A549 (cell line): ENCODE measurements at regions not wholly inside any gene's neighbourhood (a gene's known extent, or its start where the extent isn't known, plus 50 kb on each side); places are given as distances from the start of the nearest gene placed in this dataset.

Source experiments
- ATAC-seq, 2 experiments: fragments of 200-7000 bp in 1 of 2; fragments of >200 bp in 1 of 2; cut with Nextera tagmentation in 1 of 2; cut with Tn5 transposase in 1 of 2; 3 replicates each; pipeline versions ENCODE4 v1.8.0 to v1.9.1; 2018 to 2020; ENCODE audit warnings: mild to moderate bottlenecking in 1 of 2, moderate library complexity in 1 of 2
- CTCF ChIA-PET: fragments of 300-600 bp; sonication (Branson Sonifier 250); formaldehyde crosslinking; extraction: SDS; loops from one replicate; lab custom pipeline; 2021; ENCODE audit warnings: antibody characterized with exemption, inconsistent platforms; lab: Yijun Ruan, JAX
- POLR2A ChIA-PET: fragments of 350-600 bp; formaldehyde crosslinking; extraction: SDS; loops from one replicate; lab custom pipeline; 2021; ENCODE audit warnings: antibody characterized with exemption, inconsistent platforms; lab: Yijun Ruan, JAX
- DNase-seq, 2 experiments: peaks; one replicate each; pipeline versions ENCODE4 v3.0.0 to v3.0.0-alpha.2; 2011 to 2016; ENCODE audit warnings: low read depth in 1 of 2, low spot score in 1 of 2
- FAIRE-seq: peaks from 2 replicates; lab custom pipeline; 2011; peaks lifted over from hg19 to GRCh38; lab: Jason Lieb, UNC
- H3K27ac ChIP-seq, 2 experiments: fragments of >200 bp; sonication (Bioruptor Twin); formaldehyde crosslinking; 3 replicates each; pipeline ENCODE4 v1.5.1; 2016 to 2017
- H3K4me1 ChIP-seq: fragments of >200 bp; sonication (Bioruptor Twin); formaldehyde crosslinking; 3 replicates; pipeline ENCODE4 v1.6.1; 2016
- H3K4me2 ChIP-seq: fragments of >200 bp; sonication (Bioruptor Twin); formaldehyde crosslinking; 3 replicates; pipeline ENCODE4 v1.6.1; 2016
- H3K4me3 ChIP-seq: fragments of >200 bp; sonication (Bioruptor Twin); formaldehyde crosslinking; 3 replicates; pipeline ENCODE4 v1.5.1; 2016
- H3K9me3 ChIP-seq: fragments of >200 bp; sonication (Bioruptor Twin); formaldehyde crosslinking; 3 replicates; pipeline ENCODE4 v1.6.1; 2016
- BCL3 ChIP-seq: fragments of >200 bp; sonication (Bioruptor Twin); formaldehyde crosslinking; IDR thresholded peaks from 3 replicates; pipeline ENCODE4 v1.6.1; 2016
- CBX8 ChIP-seq: fragments of 200-600 bp; sonication (generic); IDR thresholded peaks from 2 replicates; pipeline ENCODE4 v1.6.1; 2016
- CHD2 ChIP-seq: fragments of 150-350 bp; IDR thresholded peaks from 2 replicates; pipeline ENCODE4 v1.6.1; 2014; ENCODE audit warnings: low read length; ENCODE audit not compliant: partially characterized antibody
- CHD4 ChIP-seq: fragments of 200-600 bp; sonication (generic); IDR thresholded peaks from 2 replicates; pipeline ENCODE4 v1.6.1; 2016; ENCODE audit warnings: antibody characterized with exemption, mild to moderate bottlenecking, borderline replicate concordance
- EHMT2 ChIP-seq: fragments of 200-600 bp; sonication (generic); IDR thresholded peaks from 2 replicates; pipeline ENCODE4 v1.6.1; 2016; ENCODE audit warnings: antibody characterized with exemption, low read depth, mild to moderate bottlenecking, moderate library complexity
- ESRRA ChIP-seq: fragments of 150-350 bp; IDR thresholded peaks from 2 replicates; pipeline ENCODE4 v1.6.1; 2014; ENCODE audit warnings: mild to moderate bottlenecking, low read length, borderline replicate concordance
- FOXS1 ChIP-seq: fragments of 250-450 bp; sonication (Bioruptor Pico); IDR thresholded peaks from 2 replicates; pipeline ENCODE4 v1.5.0; 2020; ENCODE audit warnings: mild to moderate bottlenecking, moderate library complexity
- GATA3 ChIP-seq: IDR thresholded peaks from 2 replicates; pipeline ENCODE4 v1.6.1; 2012; ENCODE audit warnings: borderline replicate concordance
- HES2 ChIP-seq: fragments of >200 bp; sonication (Bioruptor Twin); formaldehyde crosslinking; IDR thresholded peaks from 2 replicates; pipeline ENCODE4 v1.6.1; 2016
- HEYL ChIP-seq: fragments of 250-450 bp; sonication (Bioruptor Pico); IDR thresholded peaks from 2 replicates; pipeline ENCODE4 v1.8.0; 2021; ENCODE audit warnings: mild to moderate bottlenecking, moderate library complexity
- HOXA7 ChIP-seq: fragments of 250-450 bp; sonication (Bioruptor Pico); IDR thresholded peaks from 2 replicates; pipeline ENCODE4 v1.5.0; 2020; ENCODE audit warnings: mild to moderate bottlenecking, moderate library complexity
- HOXB13 ChIP-seq: fragments of 250-450 bp; sonication (Bioruptor Pico); IDR thresholded peaks from 2 replicates; pipeline ENCODE4 v1.5.0; 2020; ENCODE audit warnings: low read depth, mild to moderate bottlenecking, moderate library complexity
- HOXB5 ChIP-seq: fragments of 250-450 bp; sonication (Bioruptor Pico); IDR thresholded peaks from 2 replicates; pipeline ENCODE4 v1.5.0; 2020; ENCODE audit warnings: mild to moderate bottlenecking, moderate library complexity
- JUNB ChIP-seq: fragments of >200 bp; sonication (Bioruptor Twin); formaldehyde crosslinking; IDR thresholded peaks from 2 replicates; pipeline ENCODE4 v1.6.1; 2016
- KDM1A ChIP-seq: fragments of 200-600 bp; sonication (generic); IDR thresholded peaks from 2 replicates; pipeline ENCODE4 v1.6.1; 2016; ENCODE audit warnings: low read depth, mild to moderate bottlenecking
- MAZ ChIP-seq: fragments of 150-350 bp; IDR thresholded peaks from 2 replicates; pipeline ENCODE4 v1.6.1; 2014; ENCODE audit warnings: antibody characterized with exemption, low read depth, low read length, borderline replicate concordance
- NFE2L2 ChIP-seq: fragments of 150-350 bp; conservative IDR thresholded peaks from 2 replicates; pipeline ENCODE4 v1.6.1; 2014; ENCODE audit warnings: low read length
- NPAS2 ChIP-seq: fragments of 250-450 bp; sonication (Bioruptor Pico); IDR thresholded peaks from 2 replicates; pipeline ENCODE4 v1.8.0; 2022; ENCODE audit warnings: mild to moderate bottlenecking, moderate library complexity, borderline replicate concordance
- NR3C1 ChIP-seq: fragments of >200 bp; sonication (Bioruptor Twin); formaldehyde crosslinking; IDR thresholded peaks from 3 replicates; pipeline ENCODE4 v1.6.1; 2017
- POLR2A ChIP-seq: IDR thresholded peaks from 2 replicates; pipeline ENCODE4 v1.6.1; 2012; ENCODE audit warnings: mild to moderate bottlenecking, low read length
- RNF2 ChIP-seq: fragments of 200-600 bp; sonication (generic); IDR thresholded peaks from 2 replicates; pipeline ENCODE4 v1.6.1; 2016; ENCODE audit warnings: low read depth, mild to moderate bottlenecking, antibody characterized with exemption, moderate library complexity, borderline replicate concordance
- SMC3 ChIP-seq: fragments of >200 bp; sonication (Bioruptor Twin); formaldehyde crosslinking; IDR thresholded peaks from 3 replicates; pipeline ENCODE4 v1.6.1; 2018; ENCODE audit warnings: inconsistent platforms
- SREBF2 ChIP-seq: fragments of 450-650 bp; IDR thresholded peaks from 2 replicates; pipeline ENCODE4 v1.6.1; 2014; ENCODE audit warnings: mild to moderate bottlenecking, moderate library complexity
- TP53 ChIP-seq: fragments of 250-450 bp; sonication (Bioruptor Pico); IDR thresholded peaks from 2 replicates; pipeline ENCODE4 v1.5.0; 2021; ENCODE audit warnings: mild to moderate bottlenecking, moderate library complexity
- ZFP36 ChIP-seq: fragments of 450-650 bp; IDR thresholded peaks from 2 replicates; pipeline ENCODE4 v1.6.1; 2014; ENCODE audit warnings: borderline replicate concordance; ENCODE audit not compliant: partially characterized antibody
- ZSCAN20 ChIP-seq: fragments of 250-450 bp; sonication (Bioruptor Pico); IDR thresholded peaks from 2 replicates; pipeline ENCODE4 v1.8.0; 2022; ENCODE audit warnings: mild to moderate bottlenecking, moderate library complexity
- WGBS: methylation state at CpG from one replicate; pipeline ENCODE4 v1.1.6; 2017; ENCODE audit errors: missing lambda C conversion rate; 5-methylcytosine and 5-hydroxymethylcytosine counted together
- TF ChIP-seq, protein P1 (sequence below): IDR thresholded peaks from 2 replicates; pipeline ENCODE4 v1.6.1; 2012
- TF ChIP-seq, protein P2 (sequence below): IDR thresholded peaks from 2 replicates; pipeline ENCODE4 v1.6.1; 2012; ENCODE audit warnings: low read depth, borderline replicate concordance
- TF ChIP-seq, protein P3 (sequence below): fragments of 250-450 bp; sonication (Bioruptor Pico); IDR thresholded peaks from 2 replicates; pipeline ENCODE4 v1.5.0; 2020; ENCODE audit warnings: low read depth, mild to moderate bottlenecking, moderate library complexity

- Histone ChIP-seq H3K27ac (no peak overlapping the region), H3K4me2 (no peak overlapping the region), H3K9me3 (no peaks in the 10 kb centered on the region), H3K4me3 (no peak overlapping the region), H3K4me1 (no peaks in the 10 kb centered on the region)
- FAIRE-seq (no peak), DNase-seq (no peak), ATAC-seq (no peak)
- POLR2A ChIA-PET: no interaction called here
- TF ChIP-seq HEYL (CRISPR knock-in tag) (no peak), NR3C1 (no peak), BCL3 (no peak), HES2 (no peak), SMC3 (no peak), CBX8 (no peak), EHMT2 (no peak), NPAS2 (CRISPR knock-in tag) (no peak), KDM1A (no peak), SREBF2 (no peak), JUNB (no peak)
- TF ChIP-seq, protein P1, sequence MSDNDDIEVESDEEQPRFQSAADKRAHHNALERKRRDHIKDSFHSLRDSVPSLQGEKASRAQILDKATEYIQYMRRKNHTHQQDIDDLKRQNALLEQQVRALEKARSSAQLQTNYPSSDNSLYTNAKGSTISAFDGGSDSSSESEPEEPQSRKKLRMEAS: no peak
- CTCF ChIA-PET: no interaction called here
- 8% methylated on average over 1 of the region's 2 CpGs for WGBS
These were observed 238.4 kb downstream of the ATG4C start for GRCh38 chr1:63022319-63022718.

- WGBS: 51% methylated on average over 7 of the region's 7 CpGs
- DNase-seq: no peak
- Histone ChIP-seq H3K4me1 (no peaks in the 10 kb centered on the region), H3K4me3 (no peak overlapping the region), H3K4me2 (no peak overlapping the region), H3K27ac (no peak overlapping the region), H3K9me3 (no peaks in the 10 kb centered on the region)
- ChIA-PET CTCF (interaction anchor here (0.6 to 0.7 kb wide), 2 partner anchors 10 to 440 kb away, joined by 3 read pairs; no protein-coding TSS in a partner anchor), POLR2A (no interaction called here)
- TF ChIP-seq KDM1A: no peak
- TF ChIP-seq GATA3: no peak
- TF ChIP-seq HOXB5 (CRISPR knock-in tag): no peak
- TF ChIP-seq HOXB13 (CRISPR knock-in tag): no peak
- no peak for TF ChIP-seq ZFP36
- TF ChIP-seq CHD4: no peak
- no peak for ATAC-seq
- FAIRE-seq: no peak
These were observed 239.2 kb downstream of the ATG4C start for GRCh38 chr1:63023171-63023570.

GRCh38 chr1:63023637-63024036 is 239.7 kb downstream of the ATG4C start:
- ATAC-seq: no peak
- Histone ChIP-seq H3K27ac (no peak overlapping the region), H3K4me1 (no peaks in the 10 kb centered on the region), H3K9me3 (no peaks in the 10 kb centered on the region), H3K4me2 (no peak overlapping the region), H3K4me3 (no peak overlapping the region)
- ChIA-PET POLR2A (no interaction called here), CTCF (no interaction called here)
- no peak for DNase-seq
- FAIRE-seq: no peak
- TF ChIP-seq, protein P1: no peak
- TF ChIP-seq MAZ (no peak), ZSCAN20 (CRISPR knock-in tag) (no peak), NFE2L2 (no peak), HOXB5 (CRISPR knock-in tag) (no peak), TP53 (CRISPR knock-in tag) (no peak), CHD2 (no peak), ESRRA (no peak), CHD4 (no peak), POLR2A (no peak), NPAS2 (CRISPR knock-in tag) (no peak), FOXS1 (CRISPR knock-in tag) (no peak), HEYL (CRISPR knock-in tag) (no peak), RNF2 (no peak), HOXA7 (CRISPR knock-in tag) (no peak)
- TF ChIP-seq, protein P2, sequence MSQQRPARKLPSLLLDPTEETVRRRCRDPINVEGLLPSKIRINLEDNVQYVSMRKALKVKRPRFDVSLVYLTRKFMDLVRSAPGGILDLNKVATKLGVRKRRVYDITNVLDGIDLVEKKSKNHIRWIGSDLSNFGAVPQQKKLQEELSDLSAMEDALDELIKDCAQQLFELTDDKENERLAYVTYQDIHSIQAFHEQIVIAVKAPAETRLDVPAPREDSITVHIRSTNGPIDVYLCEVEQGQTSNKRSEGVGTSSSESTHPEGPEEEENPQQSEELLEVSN: no peak
- TF ChIP-seq, protein P3, sequence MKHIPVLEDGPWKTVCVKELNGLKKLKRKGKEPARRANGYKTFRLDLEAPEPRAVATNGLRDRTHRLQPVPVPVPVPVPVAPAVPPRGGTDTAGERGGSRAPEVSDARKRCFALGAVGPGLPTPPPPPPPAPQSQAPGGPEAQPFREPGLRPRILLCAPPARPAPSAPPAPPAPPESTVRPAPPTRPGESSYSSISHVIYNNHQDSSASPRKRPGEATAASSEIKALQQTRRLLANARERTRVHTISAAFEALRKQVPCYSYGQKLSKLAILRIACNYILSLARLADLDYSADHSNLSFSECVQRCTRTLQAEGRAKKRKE (CRISPR knock-in tag): no peak
- WGBS: 76% methylated on average over 1 of the region's 1 CpG
